ENCODE measurements at regions not wholly inside any gene's neighbourhood (a gene's known extent, or its start where the extent isn't known, plus 50 kb on each side); places are given as distances from the start of the nearest gene placed in this dataset.
A peak's percentile ranks its signal among the peaks of the same experiment; 100 is the strongest.

GRCh38 chr5:58073243-58073642, 386.6 kb downstream of the PLK2 start:
- CTCF ChIA-PET = no interaction called here
- BruUV-seq (replicated peaks) = no TSS peak
- DNase-seq = no peak
- Mint-ChIP-seq H3K9me3 (ENCODE audit: low read depth, unreplicated experiment) (peaks cover 2% of the 10 kb centered on the region), H3K4me1 (ENCODE audit: low read depth, unreplicated experiment) (peaks cover 25% of the 10 kb centered on the region), H3K27me3 (ENCODE audit: unreplicated experiment) (no peaks in the 10 kb centered on the region), H3K36me3 (ENCODE audit: insufficient read depth, unreplicated experiment) (no peaks in the 10 kb centered on the region), H3K4me3 (ENCODE audit: low read depth, unreplicated experiment) (no peak overlapping the region), H3K27ac (ENCODE audit: unreplicated experiment) (no peak overlapping the region)
- intact Hi-C loops (cut with micrococcal nuclease; ENCODE audit: unreplicated experiment) = no loop called here
- TF ChIP-seq CTCF (IDR thresholded peaks at IDR 0.05; ENCODE audit: unreplicated experiment) = no peak

- H3K36me3 Mint-ChIP-seq (ENCODE audit: insufficient read depth, unreplicated experiment) = no peaks in the 10 kb centered on the region
- H3K4me3 Mint-ChIP-seq (ENCODE audit: low read depth, unreplicated experiment) = no peak overlapping the region
- peaks cover 4% of the 10 kb centered on the region for H3K9me3 Mint-ChIP-seq (ENCODE audit: low read depth, unreplicated experiment)
- H3K27ac Mint-ChIP-seq (ENCODE audit: unreplicated experiment) = no peak overlapping the region
- H3K27me3 Mint-ChIP-seq (ENCODE audit: unreplicated experiment) = no peaks in the 10 kb centered on the region
- BruUV-seq (replicated peaks) = no TSS peak
- CTCF ChIA-PET = no interaction called here
- H3K4me1 Mint-ChIP-seq (ENCODE audit: low read depth, unreplicated experiment) = peaks cover 25% of the 10 kb centered on the region
- intact Hi-C loops (cut with micrococcal nuclease; ENCODE audit: unreplicated experiment) = no loop called here
- TF ChIP-seq CTCF (IDR thresholded peaks at IDR 0.05; ENCODE audit: unreplicated experiment) = no peak
- no peak for DNase-seq
These were observed 387.5 kb downstream of the PLK2 start for GRCh38 chr5:58072300-58072965.

- H3K27me3 Mint-ChIP-seq (ENCODE audit: unreplicated experiment) = no peaks in the 10 kb centered on the region
- no TSS peak for BruUV-seq (replicated peaks)
These were observed 388.3 kb downstream of the PLK2 start for GRCh38 chr5:58071566-58071965.

GRCh38 chr5:58069846-58070245, 390.0 kb downstream of the PLK2 start:
- no peaks in the 10 kb centered on the region for H3K27me3 Mint-ChIP-seq (ENCODE audit: unreplicated experiment)
- H3K36me3 Mint-ChIP-seq (ENCODE audit: insufficient read depth, unreplicated experiment) = no peaks in the 10 kb centered on the region
- DNase-seq = peak; percentile 6
- H3K9me3 Mint-ChIP-seq (ENCODE audit: low read depth, unreplicated experiment) = peaks cover 4% of the 10 kb centered on the region
- CTCF ChIA-PET = no interaction called here
- intact Hi-C loops (cut with micrococcal nuclease; ENCODE audit: unreplicated experiment) = no loop called here
- H3K4me3 Mint-ChIP-seq (ENCODE audit: low read depth, unreplicated experiment) = no peak overlapping the region
- BruUV-seq (replicated peaks) = no TSS peak
- peaks cover 25% of the 10 kb centered on the region for H3K4me1 Mint-ChIP-seq (ENCODE audit: low read depth, unreplicated experiment)
- no peak for TF ChIP-seq CTCF (IDR thresholded peaks at IDR 0.05; ENCODE audit: unreplicated experiment)
- H3K27ac Mint-ChIP-seq (ENCODE audit: unreplicated experiment) = no peak overlapping the region

More at GRCh38 chr5:58071566-58071965, 388.3 kb downstream of the PLK2 start:
- TF ChIP-seq CTCF (IDR thresholded peaks at IDR 0.05; ENCODE audit: unreplicated experiment) = no peak
- intact Hi-C loops (cut with micrococcal nuclease; ENCODE audit: unreplicated experiment) = no loop called here
- Mint-ChIP-seq H3K9me3 (ENCODE audit: low read depth, unreplicated experiment) (peaks cover 4% of the 10 kb centered on the region), H3K4me1 (ENCODE audit: low read depth, unreplicated experiment) (peaks cover 25% of the 10 kb centered on the region), H3K4me3 (ENCODE audit: low read depth, unreplicated experiment) (no peak overlapping the region), H3K36me3 (ENCODE audit: insufficient read depth, unreplicated experiment) (no peaks in the 10 kb centered on the region), H3K27ac (ENCODE audit: unreplicated experiment) (no peak overlapping the region)
- DNase-seq = no peak
- CTCF ChIA-PET = no interaction called here
